ENCODE measurements at regions not wholly inside any gene's neighbourhood (a gene's known extent, or its start where the extent isn't known, plus 50 kb on each side); places are given as distances from the start of the nearest gene placed in this dataset.

DNA sequence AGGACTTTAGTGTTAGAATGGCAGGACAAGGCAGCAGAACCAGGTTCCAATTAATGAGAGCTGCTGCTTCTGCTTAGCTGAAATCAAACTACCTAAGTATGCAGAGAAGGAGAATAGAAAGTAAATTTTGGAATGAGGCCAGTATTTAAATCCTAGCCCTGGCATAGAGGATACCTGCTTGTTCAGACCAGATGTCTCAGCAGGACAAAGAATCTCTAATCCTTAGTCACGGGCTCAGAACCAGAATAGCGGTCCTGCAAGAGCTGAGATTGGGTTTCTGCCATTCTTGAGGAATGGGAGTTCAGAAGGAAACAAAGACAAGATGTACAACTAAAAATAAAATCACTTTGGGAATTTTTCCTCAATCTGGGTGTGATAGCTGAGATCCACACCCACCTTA lies 550.8 kb upstream of the TMEM132C start:
- Histone ChIP-seq H3K9ac (ENCODE audit: insufficient read depth in 1 of 2, low read length in 2 of 2) (no peak overlapping the region), H3K4me1 (ENCODE audit: control insufficient read depth in 5 of 5, insufficient read depth in 5 of 5, low read length in 5 of 5) (no peaks in the 10 kb centered on the region), H3K4me3 (no peak overlapping the region), H3K36me3 (ENCODE audit: control insufficient read depth in 4 of 4, insufficient read depth in 4 of 4, low read length in 4 of 4) (no peaks in the 10 kb centered on the region), H3K27ac (ENCODE audit: low read depth in 1 of 2, low read length in 1 of 2) (no peak overlapping the region), H3K9me3 (ENCODE audit: control insufficient read depth in 4 of 4, insufficient read depth in 3 of 4, low read length in 3 of 4) (no peaks in the 10 kb centered on the region), H3K27me3 (ENCODE audit: control insufficient read depth in 3 of 3, insufficient read depth in 3 of 3, low read length in 2 of 3) (no peaks in the 10 kb centered on the region)
- DNase-seq (no peak), ATAC-seq (ENCODE audit: insufficient read depth, low FRiP score) (no peak)
- TF ChIP-seq, protein P1, sequence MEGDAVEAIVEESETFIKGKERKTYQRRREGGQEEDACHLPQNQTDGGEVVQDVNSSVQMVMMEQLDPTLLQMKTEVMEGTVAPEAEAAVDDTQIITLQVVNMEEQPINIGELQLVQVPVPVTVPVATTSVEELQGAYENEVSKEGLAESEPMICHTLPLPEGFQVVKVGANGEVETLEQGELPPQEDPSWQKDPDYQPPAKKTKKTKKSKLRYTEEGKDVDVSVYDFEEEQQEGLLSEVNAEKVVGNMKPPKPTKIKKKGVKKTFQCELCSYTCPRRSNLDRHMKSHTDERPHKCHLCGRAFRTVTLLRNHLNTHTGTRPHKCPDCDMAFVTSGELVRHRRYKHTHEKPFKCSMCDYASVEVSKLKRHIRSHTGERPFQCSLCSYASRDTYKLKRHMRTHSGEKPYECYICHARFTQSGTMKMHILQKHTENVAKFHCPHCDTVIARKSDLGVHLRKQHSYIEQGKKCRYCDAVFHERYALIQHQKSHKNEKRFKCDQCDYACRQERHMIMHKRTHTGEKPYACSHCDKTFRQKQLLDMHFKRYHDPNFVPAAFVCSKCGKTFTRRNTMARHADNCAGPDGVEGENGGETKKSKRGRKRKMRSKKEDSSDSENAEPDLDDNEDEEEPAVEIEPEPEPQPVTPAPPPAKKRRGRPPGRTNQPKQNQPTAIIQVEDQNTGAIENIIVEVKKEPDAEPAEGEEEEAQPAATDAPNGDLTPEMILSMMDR (IDR thresholded peaks at IDR 0.05; ENCODE audit: control extremely low read depth, extremely low read depth), result no peak
- WGBS, 2 donors, result 83 to 87% methylated on average over 2 of the region's 2 CpGs

DNA sequence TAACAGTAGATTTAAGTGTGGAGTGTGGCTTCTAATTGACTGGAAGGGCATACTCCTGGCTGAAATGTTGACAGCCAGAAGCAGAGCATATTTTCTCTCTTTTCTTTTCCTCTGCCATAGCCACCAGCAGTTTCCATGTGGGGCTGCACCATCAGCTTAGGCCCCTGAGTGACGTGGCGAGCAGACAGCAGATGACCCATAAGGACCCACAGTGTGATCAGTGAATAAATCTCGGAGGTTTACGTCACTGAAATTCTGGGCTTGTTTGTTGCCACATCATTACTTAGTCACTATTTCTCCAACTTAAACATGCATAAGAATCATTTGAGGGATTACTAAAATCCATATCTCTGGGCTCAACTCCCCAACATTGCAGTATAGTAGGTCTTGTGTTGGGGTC lies 549.7 kb upstream of the TMEM132C start:
- Histone ChIP-seq H3K4me1 (ENCODE audit: control insufficient read depth in 5 of 5, insufficient read depth in 5 of 5, low read length in 5 of 5) (no peaks in the 10 kb centered on the region), H3K27ac (ENCODE audit: low read depth in 1 of 2, low read length in 1 of 2) (no peak overlapping the region), H3K36me3 (ENCODE audit: control insufficient read depth in 4 of 4, insufficient read depth in 4 of 4, low read length in 4 of 4) (no peaks in the 10 kb centered on the region), H3K9me3 (ENCODE audit: control insufficient read depth in 4 of 4, insufficient read depth in 3 of 4, low read length in 3 of 4) (no peaks in the 10 kb centered on the region), H3K9ac (ENCODE audit: insufficient read depth in 1 of 2, low read length in 2 of 2) (no peak overlapping the region), H3K4me3 (no peak overlapping the region), H3K27me3 (ENCODE audit: control insufficient read depth in 3 of 3, insufficient read depth in 3 of 3, low read length in 2 of 3) (no peaks in the 10 kb centered on the region)
- 79 to 90% methylated on average over 4 of the region's 4 CpGs for WGBS, 2 donors
- DNase-seq, result no peak
- TF ChIP-seq, protein P1 (IDR thresholded peaks at IDR 0.05; ENCODE audit: control extremely low read depth, extremely low read depth), result no peak
- no peak for ATAC-seq (ENCODE audit: insufficient read depth, low FRiP score)

DNA sequence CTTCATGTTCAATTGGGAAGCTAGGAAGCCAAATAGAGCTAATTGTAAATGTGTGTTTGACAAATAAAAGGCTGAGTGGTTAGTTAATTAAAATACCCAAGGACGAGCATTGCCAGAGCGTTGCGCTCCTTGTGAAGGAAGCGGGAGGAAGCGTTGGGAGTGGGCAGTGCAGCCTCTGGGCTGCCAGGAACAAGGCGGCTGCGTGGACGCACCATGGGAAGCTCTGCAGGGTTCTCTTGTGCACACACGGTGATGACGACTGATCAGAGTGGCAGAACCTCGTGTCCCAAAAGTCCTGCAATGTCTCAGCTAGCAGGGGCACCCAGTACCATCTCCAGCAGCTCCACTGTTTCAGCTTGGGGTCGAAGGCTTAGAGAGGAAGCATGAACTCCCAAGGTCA lies 546.6 kb upstream of the TMEM132C start:
- peaks cover 0 to 3% (median 0%) of the 10 kb centered on the region in 4 donors for H3K9me3 ChIP-seq (ENCODE audit: control insufficient read depth in 4 of 4, insufficient read depth in 3 of 4, low read length in 3 of 4)
- no peak overlapping the region for H3K9ac ChIP-seq (ENCODE audit: insufficient read depth in 1 of 2, low read length in 2 of 2)
- ATAC-seq (ENCODE audit: insufficient read depth, low FRiP score) (no peak), DNase-seq (no peak)
- H3K27me3 ChIP-seq (ENCODE audit: control insufficient read depth in 3 of 3, insufficient read depth in 3 of 3, low read length in 2 of 3), result no peaks in the 10 kb centered on the region
- H3K4me3 ChIP-seq, result no peak overlapping the region
- no peaks in the 10 kb centered on the region for H3K4me1 ChIP-seq (ENCODE audit: control insufficient read depth in 5 of 5, insufficient read depth in 5 of 5, low read length in 5 of 5)
- H3K36me3 ChIP-seq (ENCODE audit: control insufficient read depth in 4 of 4, insufficient read depth in 4 of 4, low read length in 4 of 4), result no peaks in the 10 kb centered on the region
- 85 to 90% methylated on average over 12 of the region's 12 CpGs for WGBS, 2 donors
- TF ChIP-seq, protein P1 (IDR thresholded peaks at IDR 0.05; ENCODE audit: control extremely low read depth, extremely low read depth), result no peak
- H3K27ac ChIP-seq (ENCODE audit: low read depth in 1 of 2, low read length in 1 of 2), result no peak overlapping the region

DNA sequence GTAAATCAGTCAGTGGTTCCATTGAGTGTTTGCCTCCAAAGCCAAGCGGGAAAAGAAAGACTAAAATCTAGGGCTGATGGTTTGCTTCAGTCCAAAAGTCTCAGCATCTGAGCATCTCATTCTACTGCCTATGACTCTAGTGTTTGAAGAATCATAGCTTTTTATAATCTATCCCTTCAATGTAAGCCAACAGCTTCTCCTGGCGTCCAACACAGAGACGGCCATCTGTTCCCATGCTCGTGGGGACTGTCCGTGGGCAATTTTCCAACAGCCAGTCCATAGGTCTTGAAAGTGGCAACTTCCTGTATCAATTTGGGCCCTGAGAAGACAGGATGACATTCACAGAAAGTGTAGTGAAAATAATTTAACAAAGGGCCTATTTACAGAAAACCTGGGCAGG lies 544.4 kb upstream of the TMEM132C start:
- Histone ChIP-seq H3K9ac (ENCODE audit: insufficient read depth in 1 of 2, low read length in 2 of 2) (no peak overlapping the region), H3K4me1 (ENCODE audit: control insufficient read depth in 5 of 5, insufficient read depth in 5 of 5, low read length in 5 of 5) (no peaks in the 10 kb centered on the region), H3K27me3 (ENCODE audit: control insufficient read depth in 3 of 3, insufficient read depth in 3 of 3, low read length in 2 of 3) (no peaks in the 10 kb centered on the region), H3K9me3 (ENCODE audit: control insufficient read depth in 4 of 4, insufficient read depth in 3 of 4, low read length in 3 of 4) (peaks cover 0 to 3% (median 0%) of the 10 kb centered on the region in 4 donors), H3K27ac (ENCODE audit: low read depth in 1 of 2, low read length in 1 of 2) (no peak overlapping the region), H3K36me3 (ENCODE audit: control insufficient read depth in 4 of 4, insufficient read depth in 4 of 4, low read length in 4 of 4) (no peaks in the 10 kb centered on the region), H3K4me3 (no peak overlapping the region)
- TF ChIP-seq, protein P1 (IDR thresholded peaks at IDR 0.05; ENCODE audit: control extremely low read depth, extremely low read depth), result no peak
- no peak for DNase-seq
- ATAC-seq (ENCODE audit: insufficient read depth, low FRiP score), result no peak
- 80 to 87% methylated on average over 5 of the region's 5 CpGs for WGBS, 2 donors
